ENCODE measurements at regions not wholly inside any gene's neighbourhood (a gene's known extent, or its start where the extent isn't known, plus 50 kb on each side); places are given as distances from the start of the nearest gene placed in this dataset.

GRCh38 chr1:83033682-83034081 lies 965.2 kb downstream of the TTLL7 start:
- TF ChIP-seq JUN (CRISPR knock-in tag; IDR thresholded peaks at IDR 0.05) (no peak), USF2 (CRISPR knock-in tag; IDR thresholded peaks at IDR 0.05) (no peak), CTCF (IDR thresholded peaks at IDR 0.05) (no peak), TP53 (CRISPR knock-in tag; IDR thresholded peaks at IDR 0.05) (no peak), ATF2 (CRISPR knock-in tag; IDR thresholded peaks at IDR 0.05; ENCODE audit: borderline replicate concordance, low read depth) (no peak), MAX (CRISPR knock-in tag; IDR thresholded peaks at IDR 0.05) (no peak), ZNF416 (CRISPR knock-in tag; IDR thresholded peaks at IDR 0.05) (no peak), E2F4 (CRISPR knock-in tag; IDR thresholded peaks at IDR 0.05; ENCODE audit: borderline replicate concordance, low read depth) (no peak)
